Omental fat pad (tissue), 3 donors: ENCODE measurements at regions not wholly inside any gene's neighbourhood (a gene's known extent, or its start where the extent isn't known, plus 50 kb on each side); places are given as distances from the start of the nearest gene placed in this dataset.

ENCODE experiments used
- ATAC-seq: fragments of 150-250 bp; one replicate; pipeline ENCODE4 v1.9.1; 2016; ENCODE audit warnings: mild to moderate bottlenecking, moderate library complexity; ENCODE audit not compliant: low FRiP score
- DNase-seq: peaks from one replicate; pipeline ENCODE4 v3.0.0-alpha.2; 2019; ENCODE audit warnings: low spot score
- CTCF ChIP-seq, 3 donors: fragments of 450-650 bp; IDR thresholded peaks; one replicate each; pipeline ENCODE4 v1.5.1; 2016 to 2017; ENCODE audit warnings: antibody characterized with exemption in 3 of 3, mild to moderate bottlenecking in 3 of 3, moderate library complexity in 2 of 3

- no peak for TF ChIP-seq CTCF (IDR thresholded peaks at IDR 0.05)
- ATAC-seq: no peak
- DNase-seq: no peak
These were observed 134.6 kb downstream of the SPATA19 start for GRCh38 chr11:133710681-133711240.

DNA sequence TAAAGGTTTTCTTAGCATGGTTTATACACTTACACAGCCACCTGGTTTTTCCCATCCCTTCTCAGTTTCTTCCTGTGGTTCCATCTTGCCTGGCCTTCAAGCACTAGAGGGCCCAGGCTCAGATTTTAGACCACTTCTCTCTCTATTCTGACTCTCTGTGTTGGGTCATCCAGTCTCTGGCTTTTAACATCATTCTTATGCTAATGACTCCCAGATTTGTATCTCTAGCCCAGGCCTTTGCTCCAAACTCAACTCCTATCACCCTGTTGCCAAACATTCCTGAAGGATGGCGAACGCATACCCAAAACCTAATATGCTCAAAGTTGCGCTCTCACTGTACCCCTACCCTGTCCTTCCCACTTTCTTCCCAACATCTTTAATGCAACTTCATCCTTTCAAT lies 135.1 kb downstream of the SPATA19 start:
- ATAC-seq (no peak), DNase-seq (no peak)
- TF ChIP-seq CTCF (IDR thresholded peaks at IDR 0.05): no peak

- no peak for DNase-seq
- no peak for ATAC-seq
- TF ChIP-seq CTCF (IDR thresholded peaks at IDR 0.05): no peak
These were observed 136.7 kb downstream of the SPATA19 start for GRCh38 chr11:133708547-133709051.

DNA sequence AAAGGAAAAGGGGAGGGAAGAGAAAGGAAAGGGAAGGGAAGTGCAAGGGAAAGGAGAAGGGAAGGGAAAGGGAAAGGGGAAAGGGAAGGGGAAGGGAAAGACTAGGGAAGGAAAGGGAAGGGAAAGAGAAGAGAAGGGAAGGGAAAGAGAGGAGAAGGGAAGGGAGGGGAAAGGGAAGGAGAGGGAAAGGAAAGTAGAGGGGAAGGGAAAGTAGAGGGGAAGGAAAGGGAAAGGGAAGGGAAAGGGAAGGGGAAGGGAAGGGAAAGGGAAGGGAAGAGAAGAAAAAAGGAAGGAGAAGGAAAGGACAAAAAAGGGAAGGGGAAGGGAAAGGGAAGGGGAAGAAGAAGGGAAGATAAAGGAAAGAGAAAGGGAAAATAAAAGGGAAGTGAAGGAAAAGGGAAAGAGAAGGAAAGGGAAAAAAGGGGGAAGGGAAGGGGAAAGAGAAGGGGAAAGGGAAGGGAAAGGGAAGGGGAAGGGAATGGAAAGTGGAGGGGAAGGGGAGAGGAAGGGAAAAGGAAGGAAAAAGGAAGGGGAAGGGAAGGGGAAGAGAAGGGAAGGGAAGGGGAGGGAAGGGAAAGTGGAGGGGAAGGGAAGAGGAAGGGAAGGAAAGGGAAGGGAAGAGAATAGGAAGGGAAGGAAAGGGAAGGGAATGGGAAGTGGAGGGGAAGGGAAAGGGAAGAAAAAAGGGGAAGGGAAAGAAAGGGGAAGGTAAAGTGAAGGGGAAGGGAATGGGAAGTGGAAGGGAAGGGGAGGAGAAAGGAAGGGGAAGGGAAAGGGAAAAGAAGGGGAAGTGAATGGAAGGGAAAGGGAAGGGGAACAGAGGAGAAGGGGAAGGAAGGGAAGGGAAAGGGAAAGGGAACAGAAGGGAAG lies 138.2 kb downstream of the SPATA19 start:
- TF ChIP-seq CTCF (IDR thresholded peaks at IDR 0.05): no peak
- no peak for DNase-seq
- ATAC-seq: no peak

- ATAC-seq (no peak), DNase-seq (no peak)
- no peak for TF ChIP-seq CTCF (IDR thresholded peaks at IDR 0.05)
These were observed 139.4 kb downstream of the SPATA19 start for GRCh38 chr11:133705873-133706272.

- no peak for ATAC-seq
- no peak for DNase-seq
- TF ChIP-seq CTCF (IDR thresholded peaks at IDR 0.05): no peak
These were observed 140.2 kb downstream of the SPATA19 start for GRCh38 chr11:133705074-133705648.
